Thyroid gland (tissue), 4 donors: ENCODE measurements at regions not wholly inside any gene's neighbourhood (a gene's known extent, or its start where the extent isn't known, plus 50 kb on each side); places are given as distances from the start of the nearest gene placed in this dataset.
"Not testable (repeated sequence)": the region's sequence is repeated elsewhere in the genome, so short reads cannot be mapped to it uniquely, and the experiment has no call there.

Experiments used
- CTCF ChIP-seq, 6 experiments: fragments of 200-600 bp in 3 of 6; fragments of 450-650 bp in 3 of 6; sonication (generic) in 3 of 6; IDR thresholded peaks; one replicate each; pipeline ENCODE4 v1.5.1; 2016 to 2019; ENCODE audit warnings: antibody characterized with exemption in 6 of 6, mild to moderate bottlenecking in 2 of 6, inconsistent platforms in 1 of 6, moderate library complexity in 1 of 6
- POLR2A ChIP-seq, 2 donors: fragments of 450-650 bp; IDR thresholded peaks; one replicate each; pipeline ENCODE4 v1.6.1; 2017; ENCODE audit warnings: antibody characterized with exemption in 2 of 2, mild to moderate bottlenecking in 2 of 2, moderate library complexity in 1 of 2

- TF ChIP-seq CTCF, POLR2A (IDR thresholded peaks at IDR 0.05): not testable (repeated sequence)
Observed at GRCh38 chr6:27653143-27653825, 180.4 kb upstream of the ZNF184 start.
